Thoracic aorta (tissue), 2 donors: ENCODE measurements at regions not wholly inside any gene's neighbourhood (a gene's known extent, or its start where the extent isn't known, plus 50 kb on each side); places are given as distances from the start of the nearest gene placed in this dataset.

Experiments
- ATAC-seq: fragments of 150-250 bp; one replicate; pipeline ENCODE4 v1.8.0; 2017; ENCODE audit warnings: low read depth; ENCODE audit not compliant: insufficient number of reproducible peaks, low FRiP score
- DNase-seq: peaks from one replicate; pipeline ENCODE4 v3.0.0-alpha.2; 2020; ENCODE audit warnings: low spot score
- H3K27ac ChIP-seq, 2 donors: fragments of 200-600 bp; sonication (generic); 1 replicate in 1 of 2; 2 replicates in 1 of 2; pipeline ENCODE4 v1.5.1; 2016; ENCODE audit warnings: mild to moderate bottlenecking in 2 of 2, moderate library complexity in 2 of 2
- H3K27me3 ChIP-seq: fragments of 200-600 bp; sonication (generic); replicated peaks from 2 replicates; pipeline ENCODE4 v1.6.0; 2016; ENCODE audit warnings: mild to moderate bottlenecking; ENCODE audit not compliant: insufficient read depth
- H3K36me3 ChIP-seq: fragments of 200-600 bp; sonication (generic); one replicate; pipeline ENCODE4 v1.5.1; 2016
- H3K4me1 ChIP-seq, 2 donors: fragments of 200-600 bp; sonication (generic); 1 replicate in 1 of 2; 2 replicates in 1 of 2; pipeline versions ENCODE4 v1.5.1 to v1.6.0; 2016; ENCODE audit warnings: low read depth in 2 of 2, mild to moderate bottlenecking in 1 of 2; ENCODE audit not compliant: control insufficient read depth in 1 of 2
- H3K4me3 ChIP-seq: fragments of 200-600 bp; sonication (generic); 2 replicates; pipeline ENCODE4 v1.5.1; 2016; ENCODE audit warnings: mild to moderate bottlenecking
- H3K9me3 ChIP-seq: fragments of 200-600 bp; sonication (generic); 2 replicates; pipeline ENCODE4 v1.5.1; 2016
- CTCF ChIP-seq: fragments of 200-600 bp; sonication (generic); IDR thresholded peaks from one replicate; pipeline ENCODE4 v1.5.1; 2019; ENCODE audit warnings: antibody characterized with exemption

GRCh38 chr5:109964136-109964535, 274.4 kb downstream of the MAN2A1 start:
- Histone ChIP-seq H3K27me3 (no peaks in the 10 kb centered on the region), H3K27ac (no peak overlapping the region), H3K36me3 (no peaks in the 10 kb centered on the region), H3K4me1 (peaks cover 0 to 2% of the 10 kb centered on the region in 2 donors), H3K9me3 (no peaks in the 10 kb centered on the region), H3K4me3 (no peak overlapping the region)
- DNase-seq (no peak), ATAC-seq (no peak)
- no peak for TF ChIP-seq CTCF

- no peak overlapping the region for H3K4me3 ChIP-seq
- DNase-seq (no peak), ATAC-seq (no peak)
- no peaks in the 10 kb centered on the region for H3K9me3 ChIP-seq
- H3K27ac ChIP-seq, result no peak overlapping the region
- TF ChIP-seq CTCF, result no peak
- H3K4me1 ChIP-seq, result peaks cover 0 to 2% of the 10 kb centered on the region in 2 donors
- no peaks in the 10 kb centered on the region for H3K27me3 ChIP-seq
- H3K36me3 ChIP-seq, result no peaks in the 10 kb centered on the region
These were observed 275.9 kb downstream of the MAN2A1 start for GRCh38 chr5:109965634-109966033.

- Histone ChIP-seq H3K9me3 (no peaks in the 10 kb centered on the region), H3K4me1 (peaks cover 15 to 24% of the 10 kb centered on the region in 2 donors), H3K27me3 (no peaks in the 10 kb centered on the region), H3K36me3 (no peaks in the 10 kb centered on the region), H3K4me3 (no peak overlapping the region), H3K27ac (no peak overlapping the region)
- TF ChIP-seq CTCF, result no peak
- no peak for ATAC-seq
- no peak for DNase-seq
These were observed 282.2 kb downstream of the MAN2A1 start for GRCh38 chr5:109971968-109972367.

- DNase-seq, result no peak
- no peak for TF ChIP-seq CTCF
- no peak overlapping the region for H3K4me3 ChIP-seq
- no peaks in the 10 kb centered on the region for H3K36me3 ChIP-seq
- no peaks in the 10 kb centered on the region for H3K27me3 ChIP-seq
- peaks cover 1 to 25% of the 10 kb centered on the region in 2 donors for H3K4me1 ChIP-seq
- ATAC-seq, result no peak
- H3K9me3 ChIP-seq, result no peaks in the 10 kb centered on the region
- H3K27ac ChIP-seq, result no peak overlapping the region
These were observed 292.3 kb downstream of the MAN2A1 start for GRCh38 chr5:109981979-109982378.

- Histone ChIP-seq H3K9me3 (no peaks in the 10 kb centered on the region), H3K36me3 (no peaks in the 10 kb centered on the region), H3K27me3 (no peaks in the 10 kb centered on the region), H3K27ac (no peak overlapping the region), H3K4me3 (no peak overlapping the region), H3K4me1 (peaks cover 5 to 27% of the 10 kb centered on the region in 2 donors)
- TF ChIP-seq CTCF, result no peak
- ATAC-seq (no peak), DNase-seq (no peak)
These were observed 293.3 kb downstream of the MAN2A1 start for GRCh38 chr5:109982966-109983534.
